Neuron (in vitro differentiated cells): ENCODE measurements at regions not wholly inside any gene's neighbourhood (a gene's known extent, or its start where the extent isn't known, plus 50 kb on each side); places are given as distances from the start of the nearest gene placed in this dataset.

Source experiments
- H2AFZ ChIP-seq: one replicate; pipeline ENCODE4 v1.6.1; 2013; ENCODE audit warnings: low read depth, mild to moderate bottlenecking, inconsistent platforms, low read length, moderate library complexity
- H3K27me3 ChIP-seq: one replicate; pipeline ENCODE4 v1.6.1; 2013; ENCODE audit warnings: low read length; ENCODE audit not compliant: insufficient read depth
- H3K36me3 ChIP-seq: one replicate; pipeline ENCODE4 v1.6.1; 2013; ENCODE audit warnings: low read length; ENCODE audit not compliant: insufficient read depth
- H3K4me1 ChIP-seq: one replicate; pipeline ENCODE4 v1.6.1; 2013; ENCODE audit warnings: low read length; ENCODE audit not compliant: insufficient read depth
- H3K4me3 ChIP-seq: 2 replicates; pipeline ENCODE4 v1.5.1; 2013; ENCODE audit warnings: mild to moderate bottlenecking, low read length, moderate library complexity
- H3K9me3 ChIP-seq: one replicate; pipeline ENCODE4 v1.6.1; 2013; ENCODE audit warnings: low read length

DNA sequence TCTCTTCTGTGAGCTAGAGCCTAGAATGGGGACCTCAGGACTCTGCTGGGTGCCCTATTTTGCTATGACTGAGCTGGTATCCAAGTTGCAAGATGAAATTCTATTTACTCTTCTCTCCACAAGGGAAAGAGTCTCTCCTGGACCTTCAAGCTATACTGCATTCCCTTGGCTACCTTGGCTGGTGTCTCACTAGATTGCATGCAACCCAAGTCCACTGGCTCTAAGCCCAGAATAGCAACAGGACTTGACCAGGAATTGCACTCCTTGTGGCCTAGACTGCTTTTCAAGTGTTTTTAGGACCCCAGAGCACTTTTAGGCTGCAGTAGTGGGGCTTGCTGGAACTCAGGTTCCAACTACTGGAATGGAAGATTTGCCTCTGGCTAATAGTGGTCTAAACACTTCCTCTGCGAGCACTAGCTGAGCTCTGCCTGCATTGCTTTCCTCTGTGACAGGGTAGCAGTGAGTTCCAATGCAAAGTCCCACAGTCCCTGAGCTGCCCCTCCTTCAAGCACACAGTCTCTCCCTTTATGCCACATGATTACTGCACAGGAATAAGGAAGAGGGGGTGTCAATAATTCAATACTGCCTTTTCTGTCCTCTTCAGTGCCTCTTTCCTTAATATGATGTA lies 1009.1 kb upstream of the FLRT2 start:
- no peaks in the 10 kb centered on the region for H3K9me3 ChIP-seq
- no peak overlapping the region for H2AFZ ChIP-seq
- H3K4me1 ChIP-seq, result no peaks in the 10 kb centered on the region
- H3K27me3 ChIP-seq, result no peaks in the 10 kb centered on the region
- no peak overlapping the region for H3K4me3 ChIP-seq
- no peaks in the 10 kb centered on the region for H3K36me3 ChIP-seq

DNA sequence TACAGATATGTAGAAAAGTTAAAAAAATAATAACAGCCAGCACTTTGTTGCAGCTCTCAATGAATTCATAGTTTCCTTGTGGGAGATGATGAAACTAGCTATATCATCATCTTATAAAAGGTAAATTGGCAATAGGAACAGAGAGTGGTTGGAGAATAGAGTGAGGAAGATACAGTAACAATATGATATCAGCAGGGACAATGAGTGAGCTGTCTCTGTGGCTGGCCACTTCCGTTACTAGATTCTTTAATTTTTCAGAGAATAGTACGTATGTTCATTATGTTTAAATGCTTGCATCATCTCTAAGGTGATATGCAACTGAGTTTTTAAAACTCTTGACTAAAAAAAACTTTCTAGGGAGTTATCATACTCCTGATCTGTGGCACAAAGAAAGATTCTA lies 1006.2 kb upstream of the FLRT2 start:
- no peak overlapping the region for H3K4me3 ChIP-seq
- H3K4me1 ChIP-seq, result no peaks in the 10 kb centered on the region
- no peaks in the 10 kb centered on the region for H3K9me3 ChIP-seq
- H3K36me3 ChIP-seq, result no peaks in the 10 kb centered on the region
- no peak overlapping the region for H2AFZ ChIP-seq
- H3K27me3 ChIP-seq, result no peaks in the 10 kb centered on the region

DNA sequence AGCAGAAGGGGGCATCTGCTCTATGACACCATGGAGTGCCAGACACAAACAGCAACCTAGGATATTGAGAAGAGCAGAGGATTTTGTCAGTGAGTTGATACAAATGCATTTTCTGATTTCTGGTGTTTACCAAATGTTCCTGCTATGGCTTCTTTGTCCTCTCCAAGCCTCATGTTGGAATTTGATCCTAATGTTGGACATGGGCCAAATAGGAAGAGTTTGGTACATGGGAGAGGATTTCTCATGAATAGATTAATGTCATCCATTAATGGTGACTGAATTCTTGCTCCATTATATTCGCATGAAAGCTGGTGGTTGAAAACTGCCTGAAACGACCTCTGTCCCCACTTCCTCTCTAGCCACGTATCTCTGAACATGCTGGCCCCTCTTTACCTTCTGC lies 1002.2 kb upstream of the FLRT2 start:
- Histone ChIP-seq H3K9me3 (no peaks in the 10 kb centered on the region), H3K4me1 (no peaks in the 10 kb centered on the region), H3K36me3 (no peaks in the 10 kb centered on the region), H3K27me3 (no peaks in the 10 kb centered on the region), H2AFZ (no peak overlapping the region), H3K4me3 (no peak overlapping the region)

DNA sequence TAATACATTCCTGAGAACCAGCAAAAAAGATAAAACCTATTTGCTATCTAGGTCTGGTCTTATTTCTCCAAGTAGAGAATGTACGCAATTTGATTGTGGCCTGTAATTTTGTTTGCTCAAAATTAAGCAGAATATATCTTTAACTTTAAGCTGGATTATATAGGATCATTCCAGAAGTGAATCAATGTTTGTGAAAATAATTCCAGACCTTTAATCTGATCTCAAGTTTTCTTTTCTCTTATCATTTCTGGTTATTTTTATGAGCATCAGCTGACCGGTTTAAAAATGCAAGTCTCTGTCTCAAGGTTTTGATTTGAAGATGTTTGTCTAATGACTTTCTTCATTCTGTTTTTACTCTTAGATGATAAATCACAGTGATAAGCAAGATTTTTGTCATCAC lies 997.9 kb upstream of the FLRT2 start:
- Histone ChIP-seq H3K9me3 (no peaks in the 10 kb centered on the region), H3K4me1 (peaks cover 5% of the 10 kb centered on the region), H3K27me3 (no peaks in the 10 kb centered on the region), H3K4me3 (no peak overlapping the region), H2AFZ (no peak overlapping the region), H3K36me3 (no peaks in the 10 kb centered on the region)

DNA sequence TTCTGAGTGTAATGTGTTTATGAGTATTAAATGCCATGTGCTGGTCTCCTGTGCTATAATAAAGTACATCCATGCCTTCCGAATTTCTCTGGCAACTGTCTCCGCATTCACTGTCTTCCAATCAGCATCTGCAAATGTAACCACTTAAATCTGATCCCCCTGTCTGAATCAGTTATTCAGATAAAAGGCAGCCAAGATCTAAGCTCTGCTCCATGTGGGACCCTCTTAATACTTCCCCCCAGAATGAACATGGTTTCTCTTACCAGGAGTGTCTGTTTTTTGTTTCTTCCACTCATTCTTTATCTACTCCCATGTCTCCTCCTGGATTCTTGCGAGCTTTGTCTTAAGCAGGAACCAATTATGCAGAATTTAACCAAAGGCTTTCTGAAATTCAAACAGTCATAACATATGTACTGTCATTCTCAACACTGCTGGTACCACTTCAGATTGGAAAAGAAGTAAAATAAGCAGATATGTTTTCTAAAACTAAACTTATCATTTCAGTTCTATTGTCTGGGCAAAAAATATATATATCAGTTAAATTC lies 996.7 kb upstream of the FLRT2 start:
- Histone ChIP-seq H3K4me3 (no peak overlapping the region), H3K9me3 (no peaks in the 10 kb centered on the region), H2AFZ (no peak overlapping the region)

DNA sequence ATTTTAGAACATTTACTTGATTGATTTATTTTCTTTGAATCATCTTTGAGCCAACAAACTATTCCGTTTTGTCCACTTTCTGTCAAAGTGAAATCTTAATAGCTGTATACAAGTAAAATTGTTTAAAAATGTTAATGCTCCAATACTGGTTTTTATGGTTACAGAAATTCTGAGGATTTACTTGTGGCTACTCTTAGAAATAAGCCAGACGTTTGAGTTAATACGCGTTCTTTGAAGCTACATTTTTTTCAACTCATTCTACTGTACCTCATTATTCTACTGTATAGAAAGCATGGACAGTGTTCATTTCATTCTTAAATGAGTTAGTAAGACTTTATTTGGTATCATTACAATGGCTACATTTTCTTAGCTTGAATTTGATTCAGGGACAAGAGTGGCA lies 996.2 kb upstream of the FLRT2 start:
- Histone ChIP-seq H3K4me3 (no peak overlapping the region), H3K27me3 (no peaks in the 10 kb centered on the region), H3K9me3 (no peaks in the 10 kb centered on the region), H3K36me3 (no peaks in the 10 kb centered on the region), H3K4me1 (peaks cover 5% of the 10 kb centered on the region), H2AFZ (no peak overlapping the region)

More for the DNA sequence above, 996.7 kb upstream of the FLRT2 start:
- H3K36me3 ChIP-seq, result no peaks in the 10 kb centered on the region
- H3K27me3 ChIP-seq, result no peaks in the 10 kb centered on the region
- peaks cover 5% of the 10 kb centered on the region for H3K4me1 ChIP-seq

DNA sequence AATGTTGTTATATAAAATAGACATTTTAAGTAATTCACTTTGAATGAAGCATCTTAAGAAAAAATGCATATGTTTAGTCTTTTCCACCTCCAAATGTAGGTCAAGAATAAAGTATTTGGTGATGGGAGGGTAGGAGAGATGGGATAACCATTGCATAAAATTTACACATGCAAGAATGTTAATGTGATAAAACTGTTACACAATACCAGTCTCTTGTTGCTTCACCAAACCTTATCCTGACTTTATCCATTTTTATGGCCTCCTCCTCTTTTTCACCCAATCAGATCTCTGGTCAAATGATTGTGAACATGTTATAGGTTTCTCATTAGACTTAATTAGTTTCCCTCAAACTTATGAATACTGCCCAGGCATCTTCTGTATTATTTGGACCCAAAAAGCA lies 994.5 kb upstream of the FLRT2 start:
- Histone ChIP-seq H2AFZ (no peak overlapping the region), H3K4me1 (peaks cover 5% of the 10 kb centered on the region), H3K9me3 (no peaks in the 10 kb centered on the region), H3K4me3 (no peak overlapping the region), H3K36me3 (no peaks in the 10 kb centered on the region), H3K27me3 (no peaks in the 10 kb centered on the region)

DNA sequence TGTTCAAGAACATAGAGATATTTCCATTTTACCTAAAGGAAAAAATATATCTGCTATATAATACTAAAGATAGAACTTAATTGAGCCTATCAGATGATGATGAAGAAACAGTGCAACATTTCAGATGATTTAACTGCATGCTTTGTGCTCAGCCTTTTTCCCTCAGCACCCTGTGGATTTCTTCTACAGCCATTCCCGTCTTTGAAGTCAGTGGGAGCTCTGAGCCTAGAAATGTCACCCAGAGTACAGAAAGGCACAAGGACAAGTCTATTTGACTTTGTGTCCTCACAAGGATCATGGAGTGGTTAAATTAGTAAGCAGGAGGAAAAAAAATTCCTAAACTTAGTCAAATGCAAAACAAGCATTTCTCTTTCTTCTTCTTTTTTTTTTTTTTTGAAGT lies 994.0 kb upstream of the FLRT2 start:
- Histone ChIP-seq H3K9me3 (no peaks in the 10 kb centered on the region), H3K27me3 (no peaks in the 10 kb centered on the region), H2AFZ (no peak overlapping the region), H3K4me1 (peaks cover 5% of the 10 kb centered on the region), H3K36me3 (no peaks in the 10 kb centered on the region), H3K4me3 (no peak overlapping the region)

DNA sequence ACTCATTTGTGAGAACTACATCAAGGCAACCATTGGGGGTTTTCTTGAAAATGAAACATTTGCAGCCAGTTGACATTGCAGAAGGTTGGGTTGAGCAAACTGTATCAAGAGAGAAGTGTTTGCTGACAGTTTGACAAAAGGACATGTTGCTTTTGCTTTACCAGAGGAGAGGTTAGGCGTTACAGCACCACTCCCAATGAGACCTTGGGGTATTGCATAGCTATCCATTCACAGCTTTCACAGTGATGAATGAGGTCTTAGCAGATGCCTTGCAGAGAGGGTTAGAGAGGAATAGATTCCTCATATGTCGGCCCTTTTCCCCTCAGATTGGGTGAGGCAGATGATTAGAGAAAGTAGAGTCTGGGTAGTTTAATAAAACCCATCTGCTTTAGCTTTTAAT lies 988.9 kb upstream of the FLRT2 start:
- no peaks in the 10 kb centered on the region for H3K27me3 ChIP-seq
- H3K9me3 ChIP-seq, result no peaks in the 10 kb centered on the region
- H2AFZ ChIP-seq, result no peak overlapping the region
- H3K36me3 ChIP-seq, result no peaks in the 10 kb centered on the region
- H3K4me3 ChIP-seq, result no peak overlapping the region
- H3K4me1 ChIP-seq, result peaks cover 17% of the 10 kb centered on the region

DNA sequence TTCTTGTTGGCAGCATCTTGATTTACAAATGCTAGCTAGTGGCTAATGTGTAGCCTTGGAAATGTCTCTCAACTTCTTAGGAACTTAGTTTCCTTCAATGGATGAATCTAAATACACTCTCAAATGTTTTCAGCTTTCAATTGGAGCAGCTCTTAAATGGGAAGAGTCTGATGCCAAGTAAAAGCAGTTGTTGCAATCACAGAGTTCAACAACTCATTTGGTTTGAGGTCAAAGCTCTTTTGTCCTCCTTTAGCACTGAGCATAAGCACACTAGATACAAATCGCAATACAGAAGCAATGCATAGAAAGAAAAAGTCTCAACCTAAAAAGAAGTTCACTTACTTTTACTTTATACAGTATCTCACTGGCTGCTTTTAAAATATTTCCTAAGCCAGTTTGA lies 986.1 kb upstream of the FLRT2 start:
- H3K4me3 ChIP-seq, result no peak overlapping the region
- no peaks in the 10 kb centered on the region for H3K36me3 ChIP-seq
- H3K9me3 ChIP-seq, result no peaks in the 10 kb centered on the region
- no peaks in the 10 kb centered on the region for H3K27me3 ChIP-seq
- peaks cover 13% of the 10 kb centered on the region for H3K4me1 ChIP-seq
- H2AFZ ChIP-seq, result no peak overlapping the region

DNA sequence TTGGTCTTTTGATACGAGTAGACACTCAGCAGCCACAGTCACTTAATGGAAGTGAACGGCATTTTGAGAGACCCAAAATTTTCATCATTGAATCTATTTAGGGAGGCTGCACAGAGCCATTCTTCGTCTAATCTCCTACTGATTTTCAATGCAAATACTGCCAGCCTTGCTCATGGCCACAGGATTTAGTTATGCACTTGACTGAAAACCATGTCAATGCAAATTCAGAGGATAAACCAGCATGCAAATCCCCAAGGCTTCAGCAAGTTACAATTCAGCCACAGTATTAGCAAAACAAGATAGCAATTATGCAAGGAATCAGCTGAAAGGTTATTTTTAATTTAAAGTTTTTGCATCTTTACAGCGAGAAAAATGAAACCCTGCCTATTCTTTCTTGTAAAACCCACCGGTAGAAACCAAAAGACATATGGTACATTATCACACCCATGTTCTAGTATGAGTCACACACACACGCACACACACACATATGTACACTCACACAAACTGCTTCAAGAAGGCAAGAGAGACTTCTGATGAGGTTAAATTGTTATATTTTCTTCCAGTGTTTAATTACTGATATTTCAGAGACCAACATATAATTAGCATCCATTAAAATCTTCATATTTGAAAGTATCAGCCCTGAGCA lies 985.3 kb upstream of the FLRT2 start:
- Histone ChIP-seq H3K4me3 (no peak overlapping the region), H3K9me3 (no peaks in the 10 kb centered on the region), H2AFZ (no peak overlapping the region), H3K36me3 (no peaks in the 10 kb centered on the region), H3K27me3 (no peaks in the 10 kb centered on the region), H3K4me1 (peaks cover 13% of the 10 kb centered on the region)

DNA sequence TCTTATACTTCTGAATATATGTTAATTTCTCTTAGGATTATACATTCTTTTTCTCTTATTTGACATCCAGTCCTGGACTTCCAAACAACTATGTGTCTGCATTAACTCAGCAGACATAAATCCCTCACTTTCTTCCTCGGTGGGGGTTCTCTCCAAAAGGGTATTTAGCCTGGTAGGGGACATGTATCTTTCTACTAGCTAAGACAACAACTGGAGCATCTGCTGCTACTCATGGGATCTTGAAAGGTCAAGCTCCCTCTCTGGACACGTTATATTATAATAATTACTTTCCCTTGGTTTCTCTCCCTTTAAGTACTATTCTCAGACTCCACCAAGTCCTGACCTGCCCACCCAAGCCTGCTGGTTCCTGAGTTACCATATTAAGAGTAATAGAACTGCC lies 983.7 kb upstream of the FLRT2 start:
- Histone ChIP-seq H3K27me3 (no peaks in the 10 kb centered on the region), H3K36me3 (no peaks in the 10 kb centered on the region)

DNA sequence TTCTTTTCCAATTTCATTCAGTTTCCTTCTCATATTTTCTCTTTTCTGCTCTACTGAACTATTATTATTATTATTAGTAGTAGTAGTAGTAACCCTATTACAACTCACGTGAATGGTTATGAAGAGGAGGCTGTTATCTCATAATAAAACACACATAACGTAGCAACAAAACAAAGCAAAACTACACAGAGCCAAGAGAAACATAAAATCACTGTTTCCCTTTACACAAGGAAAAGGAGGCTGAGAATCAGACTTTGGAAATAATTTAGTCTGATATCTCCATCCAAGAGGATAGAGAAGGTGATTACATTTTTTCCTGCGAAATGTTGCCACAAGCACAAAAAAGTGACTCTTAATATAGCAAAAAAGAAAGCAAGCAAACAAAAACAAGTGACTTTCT lies 975.8 kb upstream of the FLRT2 start:
- H3K36me3 ChIP-seq, result no peaks in the 10 kb centered on the region
- H3K4me1 ChIP-seq, result no peaks in the 10 kb centered on the region
- no peaks in the 10 kb centered on the region for H3K9me3 ChIP-seq
- no peak overlapping the region for H3K4me3 ChIP-seq
- H2AFZ ChIP-seq, result no peak overlapping the region
- no peaks in the 10 kb centered on the region for H3K27me3 ChIP-seq

More for the DNA sequence above, 983.7 kb upstream of the FLRT2 start:
- Histone ChIP-seq H3K9me3 (no peaks in the 10 kb centered on the region), H3K4me1 (peaks cover 13% of the 10 kb centered on the region), H3K4me3 (no peak overlapping the region), H2AFZ (no peak overlapping the region)

DNA sequence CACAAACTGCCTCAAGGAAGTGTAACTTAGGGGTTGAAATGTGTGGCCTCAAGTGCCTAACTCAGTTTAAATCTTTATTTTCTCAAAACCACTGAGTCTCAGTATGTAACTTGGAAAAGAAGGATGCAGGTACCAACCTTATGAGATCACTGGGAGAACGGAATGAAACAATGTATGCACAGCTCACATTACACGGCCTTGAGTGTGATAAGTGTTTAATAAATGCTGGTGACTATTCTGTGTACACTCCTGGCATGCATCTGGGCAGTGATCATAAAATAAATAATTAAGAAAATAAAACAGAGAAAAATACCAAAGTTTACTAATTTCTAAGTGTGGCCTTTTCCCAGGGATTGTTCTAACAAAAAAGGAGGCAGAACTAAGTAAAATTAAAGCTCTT lies 974.5 kb upstream of the FLRT2 start:
- no peaks in the 10 kb centered on the region for H3K4me1 ChIP-seq
- no peak overlapping the region for H3K4me3 ChIP-seq
- H2AFZ ChIP-seq, result no peak overlapping the region
- no peaks in the 10 kb centered on the region for H3K27me3 ChIP-seq
- no peaks in the 10 kb centered on the region for H3K9me3 ChIP-seq
- H3K36me3 ChIP-seq, result no peaks in the 10 kb centered on the region
